Activated CD8-positive, alpha-beta memory T cell treated with anti-CD3 and anti-CD28 coated beads, Interleukin-2, amount 10 ng/mL, durations not matched to agents 7 days and 5 days (primary cell): ENCODE measurements at regions not wholly inside any gene's neighbourhood (a gene's known extent, or its start where the extent isn't known, plus 50 kb on each side); places are given as distances from the start of the nearest gene placed in this dataset.
"Not testable (repeated sequence)": the region's sequence is repeated elsewhere in the genome, so short reads cannot be mapped to it uniquely, and the experiment has no call there.

Experiments used
- ATAC-seq: fragments of 150-1000 bp; cut with Tn5 transposase; one replicate; pipeline ENCODE4 v1.10.0; 2021; ENCODE audit warnings: moderate library complexity
- CTCF ChIA-PET: fragments of 350-600 bp; sonication (Branson Sonifier 250); formaldehyde crosslinking; loops from one replicate; lab custom pipeline; 2021; ENCODE audit warnings: antibody characterized with exemption; lab: Charles Lee
- DNase-seq: peaks from one replicate; pipeline ENCODE4 v3.0.0-alpha.2; 2020
- H3K27ac Mint-ChIP-seq: one replicate; pipeline ENCODE4 v1.8.0; 2021; ENCODE audit warnings: mild to moderate bottlenecking, mixed read lengths
- H3K27me3 Mint-ChIP-seq: one replicate; pipeline ENCODE4 v1.8.0; 2021; ENCODE audit warnings: mixed read lengths
- H3K36me3 Mint-ChIP-seq: one replicate; pipeline ENCODE4 v1.8.0; 2021; ENCODE audit warnings: mild to moderate bottlenecking, mixed read lengths
- H3K4me1 Mint-ChIP-seq: one replicate; pipeline ENCODE4 v1.8.0; 2021; ENCODE audit warnings: mixed read lengths
- H3K4me3 Mint-ChIP-seq: one replicate; pipeline ENCODE4 v1.8.0; 2021; ENCODE audit warnings: mild to moderate bottlenecking, moderate library complexity, mixed read lengths
- H3K9me3 Mint-ChIP-seq: one replicate; pipeline ENCODE4 v1.8.0; 2022; ENCODE audit warnings: low read depth, mixed read lengths

- Mint-ChIP-seq H3K4me1 (no peaks in the 10 kb centered on the region), H3K27me3 (no peaks in the 10 kb centered on the region), H3K9me3 (peaks cover 5% of the 10 kb centered on the region), H3K36me3 (no peaks in the 10 kb centered on the region), H3K27ac (no peak overlapping the region), H3K4me3 (no peak overlapping the region)
- CTCF ChIA-PET: no interaction called here
- ATAC-seq: no peak
- DNase-seq: no peak
Observed at GRCh38 chr11:106520146-106520912, 442.9 kb downstream of the AASDHPPT start.

- Mint-ChIP-seq H3K4me3 (no peak overlapping the region), H3K36me3 (no peaks in the 10 kb centered on the region), H3K27me3 (no peaks in the 10 kb centered on the region), H3K4me1 (no peaks in the 10 kb centered on the region), H3K9me3 (peaks cover 6% of the 10 kb centered on the region), H3K27ac (no peak overlapping the region)
- DNase-seq: no peak
- no peak for ATAC-seq
- CTCF ChIA-PET: no interaction called here
Observed at GRCh38 chr11:106520920-106521319, 443.5 kb downstream of the AASDHPPT start.

GRCh38 chr11:106523171-106523570, 445.7 kb downstream of the AASDHPPT start:
- CTCF ChIA-PET: no interaction called here
- H3K36me3 Mint-ChIP-seq: no peaks in the 10 kb centered on the region
- DNase-seq (no peak), ATAC-seq (no peak)
- H3K4me1 Mint-ChIP-seq: no peaks in the 10 kb centered on the region
- no peak overlapping the region for H3K27ac Mint-ChIP-seq
- peaks cover 7% of the 10 kb centered on the region for H3K9me3 Mint-ChIP-seq
- H3K27me3 Mint-ChIP-seq: no peaks in the 10 kb centered on the region
- H3K4me3 Mint-ChIP-seq: no peak overlapping the region

- H3K9me3 Mint-ChIP-seq: peaks cover 7% of the 10 kb centered on the region
- no peaks in the 10 kb centered on the region for H3K4me1 Mint-ChIP-seq
- H3K27me3 Mint-ChIP-seq: no peaks in the 10 kb centered on the region
- ATAC-seq: no peak
- no peak for DNase-seq
- CTCF ChIA-PET: no interaction called here
- no peaks in the 10 kb centered on the region for H3K36me3 Mint-ChIP-seq
- no peak overlapping the region for H3K27ac Mint-ChIP-seq
- H3K4me3 Mint-ChIP-seq: no peak overlapping the region
Observed at GRCh38 chr11:106523921-106524320, 446.5 kb downstream of the AASDHPPT start.

GRCh38 chr11:106524436-106524835, 447.0 kb downstream of the AASDHPPT start:
- no peaks in the 10 kb centered on the region for H3K4me1 Mint-ChIP-seq
- no peaks in the 10 kb centered on the region for H3K27me3 Mint-ChIP-seq
- DNase-seq: no peak
- H3K36me3 Mint-ChIP-seq: no peaks in the 10 kb centered on the region
- CTCF ChIA-PET: no interaction called here
- no peak overlapping the region for H3K4me3 Mint-ChIP-seq
- H3K27ac Mint-ChIP-seq: no peak overlapping the region
- peaks cover 5% of the 10 kb centered on the region for H3K9me3 Mint-ChIP-seq
- ATAC-seq: no peak

GRCh38 chr11:106531648-106532047, 454.2 kb downstream of the AASDHPPT start:
- H3K9me3 Mint-ChIP-seq, ATAC-seq, DNase-seq, H3K4me1 Mint-ChIP-seq, H3K27me3 Mint-ChIP-seq, CTCF ChIA-PET, H3K4me3 Mint-ChIP-seq, H3K27ac Mint-ChIP-seq, H3K36me3 Mint-ChIP-seq: not testable (repeated sequence)

GRCh38 chr11:106533046-106533445, 455.6 kb downstream of the AASDHPPT start:
- no peaks in the 10 kb centered on the region for H3K36me3 Mint-ChIP-seq
- H3K4me3 Mint-ChIP-seq: no peak overlapping the region
- no peaks in the 10 kb centered on the region for H3K4me1 Mint-ChIP-seq
- H3K27ac Mint-ChIP-seq: no peak overlapping the region
- H3K9me3 Mint-ChIP-seq: peaks cover 2% of the 10 kb centered on the region
- no peak for DNase-seq
- ATAC-seq: no peak
- CTCF ChIA-PET: no interaction called here
- no peaks in the 10 kb centered on the region for H3K27me3 Mint-ChIP-seq

GRCh38 chr11:106540001-106540400, 462.5 kb downstream of the AASDHPPT start:
- no peak for ATAC-seq
- no peak for DNase-seq
- Mint-ChIP-seq H3K27ac (no peak overlapping the region), H3K27me3 (no peaks in the 10 kb centered on the region), H3K4me1 (no peaks in the 10 kb centered on the region), H3K4me3 (no peak overlapping the region), H3K9me3 (peaks cover 5% of the 10 kb centered on the region), H3K36me3 (no peaks in the 10 kb centered on the region)
- CTCF ChIA-PET: no interaction called here

- Mint-ChIP-seq H3K9me3 (peaks cover 3% of the 10 kb centered on the region), H3K27me3 (no peaks in the 10 kb centered on the region), H3K27ac (no peak overlapping the region), H3K36me3 (no peaks in the 10 kb centered on the region), H3K4me3 (no peak overlapping the region), H3K4me1 (no peaks in the 10 kb centered on the region)
- no peak for ATAC-seq
- no peak for DNase-seq
- CTCF ChIA-PET: no interaction called here
Observed at GRCh38 chr11:106548406-106548805, 469.9 kb downstream of the GUCY1A2 start.

- Mint-ChIP-seq H3K27me3 (no peaks in the 10 kb centered on the region), H3K9me3 (peaks cover 13% of the 10 kb centered on the region), H3K36me3 (peaks cover 1% of the 10 kb centered on the region), H3K4me3 (no peak overlapping the region), H3K27ac (no peak overlapping the region), H3K4me1 (no peaks in the 10 kb centered on the region)
- DNase-seq: no peak
- CTCF ChIA-PET: no interaction called here
- ATAC-seq: no peak
Observed at GRCh38 chr11:106551744-106552673, 466.3 kb downstream of the GUCY1A2 start.

- H3K4me1 Mint-ChIP-seq: no peaks in the 10 kb centered on the region
- CTCF ChIA-PET: no interaction called here
Observed at GRCh38 chr11:106552694-106553203, 465.5 kb downstream of the GUCY1A2 start.

GRCh38 chr11:106553304-106553703, 465.0 kb downstream of the GUCY1A2 start:
- Mint-ChIP-seq H3K27me3 (no peaks in the 10 kb centered on the region), H3K36me3 (peaks cover 1% of the 10 kb centered on the region), H3K9me3 (peaks cover 14% of the 10 kb centered on the region), H3K4me3 (no peak overlapping the region), H3K27ac (no peak overlapping the region), H3K4me1 (no peaks in the 10 kb centered on the region)
- ATAC-seq (no peak), DNase-seq (no peak)
- CTCF ChIA-PET: no interaction called here

More at GRCh38 chr11:106552694-106553203, 465.5 kb downstream of the GUCY1A2 start:
- no peak overlapping the region for H3K27ac Mint-ChIP-seq
- H3K27me3 Mint-ChIP-seq: no peaks in the 10 kb centered on the region
- no peak overlapping the region for H3K4me3 Mint-ChIP-seq
- peaks cover 1% of the 10 kb centered on the region for H3K36me3 Mint-ChIP-seq
- peaks cover 14% of the 10 kb centered on the region for H3K9me3 Mint-ChIP-seq
- ATAC-seq (no peak), DNase-seq (no peak)

- H3K36me3 Mint-ChIP-seq, CTCF ChIA-PET, H3K27me3 Mint-ChIP-seq, H3K4me1 Mint-ChIP-seq, H3K27ac Mint-ChIP-seq, DNase-seq, H3K4me3 Mint-ChIP-seq, ATAC-seq: not testable (repeated sequence)
- H3K9me3 Mint-ChIP-seq: peaks cover 14% of the 10 kb centered on the region
Observed at GRCh38 chr11:106555566-106556250, 462.6 kb downstream of the GUCY1A2 start.
